WTC11 (cell line): ENCODE measurements at regions not wholly inside any gene's neighbourhood (a gene's known extent, or its start where the extent isn't known, plus 50 kb on each side); places are given as distances from the start of the nearest gene placed in this dataset.

Experiments used
- ARID4B ChIP-seq: sonication (generic); formaldehyde crosslinking; IDR thresholded peaks from 2 replicates; pipeline ENCODE4 v1.8.0; 2023; ENCODE audit warnings: missing genetic modification reagents, mild to moderate bottlenecking, borderline replicate concordance
- CTCF ChIP-seq: fragments of 200-600 bp; IDR thresholded peaks from 2 replicates; pipeline ENCODE4 v1.8.0; 2022; ENCODE audit warnings: antibody characterized with exemption
- E2F4 ChIP-seq: sonication (generic); formaldehyde crosslinking; IDR thresholded peaks from 2 replicates; pipeline ENCODE4 v1.8.1; 2022; ENCODE audit warnings: low read depth, mild to moderate bottlenecking, moderate library complexity, missing genetic modification reagents, borderline replicate concordance
- FOXJ3 ChIP-seq: sonication (generic); formaldehyde crosslinking; IDR thresholded peaks from 2 replicates; pipeline ENCODE4 v1.9.0; 2021; ENCODE audit warnings: missing genetic modification reagents, mild to moderate bottlenecking, borderline replicate concordance
- MYBL2 ChIP-seq: sonication (generic); formaldehyde crosslinking; IDR thresholded peaks from 2 replicates; pipeline ENCODE4 v1.8.1; 2023; ENCODE audit warnings: mild to moderate bottlenecking, moderate library complexity, missing genetic modification reagents
- NFATC4 ChIP-seq: fragments of 250-450 bp; sonication (Bioruptor Pico); IDR thresholded peaks from 2 replicates; pipeline ENCODE4 v1.9.0; 2021; ENCODE audit warnings: mild to moderate bottlenecking
- SP1 ChIP-seq: sonication (generic); formaldehyde crosslinking; conservative IDR thresholded peaks from 2 replicates; pipeline ENCODE4 v1.8.1; 2022; ENCODE audit warnings: missing genetic modification reagents
- ZNF121 ChIP-seq: sonication (generic); formaldehyde crosslinking; IDR thresholded peaks from 2 replicates; pipeline ENCODE4 v1.8.0; 2023; ENCODE audit warnings: missing genetic modification reagents
- ZNF263 ChIP-seq: sonication (generic); formaldehyde crosslinking; IDR thresholded peaks from 2 replicates; pipeline ENCODE4 v1.8.1; 2022; ENCODE audit warnings: low read depth, mild to moderate bottlenecking, moderate library complexity, missing genetic modification reagents
- TF ChIP-seq, protein P1 (sequence below): sonication (generic); formaldehyde crosslinking; IDR thresholded peaks from 2 replicates; pipeline ENCODE4 v1.8.1; 2022; ENCODE audit warnings: low read depth, missing genetic modification reagents, borderline replicate concordance
- TF ChIP-seq, protein P2 (sequence below): sonication (generic); formaldehyde crosslinking; IDR thresholded peaks from 2 replicates; pipeline ENCODE4 v1.8.0; 2022; ENCODE audit warnings: mild to moderate bottlenecking, missing genetic modification reagents

DNA sequence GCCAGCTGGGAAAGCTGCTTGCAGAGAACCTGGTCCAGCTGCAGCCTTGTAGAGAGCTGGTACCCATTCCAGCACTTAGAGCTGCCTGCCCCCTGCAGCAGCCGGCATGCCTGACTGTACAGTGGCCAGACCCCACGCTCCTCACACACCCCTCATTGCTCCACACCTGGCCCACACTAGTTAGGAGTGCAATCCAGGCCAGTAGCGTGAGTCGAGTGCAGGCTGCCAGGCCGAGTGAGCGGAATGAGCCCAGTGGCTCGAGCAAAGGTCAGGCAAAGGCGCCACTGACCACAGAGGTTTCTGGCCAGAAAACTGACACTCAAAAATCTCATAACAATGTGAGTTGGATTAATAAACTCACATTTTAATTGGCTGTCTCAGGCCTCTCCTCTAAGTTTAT, 921.7 kb upstream of the KCND2 start:
- TF ChIP-seq CTCF (no peak), ARID4B (no peak), ZNF121 (CRISPR knock-in tag) (no peak), NFATC4 (no peak), E2F4 (CRISPR knock-in tag) (no peak), ZNF263 (no peak), MYBL2 (CRISPR knock-in tag) (no peak), FOXJ3 (CRISPR knock-in tag) (no peak), SP1 (CRISPR knock-in tag) (no peak)
- TF ChIP-seq, protein P1, sequence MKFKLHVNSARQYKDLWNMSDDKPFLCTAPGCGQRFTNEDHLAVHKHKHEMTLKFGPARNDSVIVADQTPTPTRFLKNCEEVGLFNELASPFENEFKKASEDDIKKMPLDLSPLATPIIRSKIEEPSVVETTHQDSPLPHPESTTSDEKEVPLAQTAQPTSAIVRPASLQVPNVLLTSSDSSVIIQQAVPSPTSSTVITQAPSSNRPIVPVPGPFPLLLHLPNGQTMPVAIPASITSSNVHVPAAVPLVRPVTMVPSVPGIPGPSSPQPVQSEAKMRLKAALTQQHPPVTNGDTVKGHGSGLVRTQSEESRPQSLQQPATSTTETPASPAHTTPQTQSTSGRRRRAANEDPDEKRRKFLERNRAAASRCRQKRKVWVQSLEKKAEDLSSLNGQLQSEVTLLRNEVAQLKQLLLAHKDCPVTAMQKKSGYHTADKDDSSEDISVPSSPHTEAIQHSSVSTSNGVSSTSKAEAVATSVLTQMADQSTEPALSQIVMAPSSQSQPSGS (CRISPR knock-in tag), result no peak
- TF ChIP-seq, protein P2, sequence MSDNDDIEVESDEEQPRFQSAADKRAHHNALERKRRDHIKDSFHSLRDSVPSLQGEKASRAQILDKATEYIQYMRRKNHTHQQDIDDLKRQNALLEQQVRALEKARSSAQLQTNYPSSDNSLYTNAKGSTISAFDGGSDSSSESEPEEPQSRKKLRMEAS, result no peak
